Hepatocyte (in vitro differentiated cells): ENCODE measurements at regions not wholly inside any gene's neighbourhood (a gene's known extent, or its start where the extent isn't known, plus 50 kb on each side); places are given as distances from the start of the nearest gene placed in this dataset.

Source experiments
- CTCF ChIP-seq: fragments of 200-600 bp; sonication (generic); IDR thresholded peaks from 2 replicates; pipeline ENCODE4 v1.5.1; 2016; ENCODE audit warnings: antibody characterized with exemption, mild to moderate bottlenecking; ENCODE audit not compliant: poor library complexity
- EZH2 ChIP-seq: fragments of 200-600 bp; sonication (generic); IDR thresholded peaks from 2 replicates; pipeline ENCODE4 v1.6.1; 2016; ENCODE audit warnings: antibody characterized with exemption, mild to moderate bottlenecking, borderline replicate concordance

- TF ChIP-seq CTCF (no peak), EZH2 (no peak)
These were observed 767.4 kb upstream of the GHITM start for GRCh38 chr10:83371696-83372490.
